CMK (cell line): ENCODE measurements at regions not wholly inside any gene's neighbourhood (a gene's known extent, or its start where the extent isn't known, plus 50 kb on each side); places are given as distances from the start of the nearest gene placed in this dataset.
"Not testable (repeated sequence)": the region's sequence is repeated elsewhere in the genome, so short reads cannot be mapped to it uniquely, and the experiment has no call there.

Source experiments
- DNase-seq: peaks from one replicate; pipeline ENCODE4 v3.0.0-alpha.2; 2010; ENCODE audit warnings: low read depth

DNA sequence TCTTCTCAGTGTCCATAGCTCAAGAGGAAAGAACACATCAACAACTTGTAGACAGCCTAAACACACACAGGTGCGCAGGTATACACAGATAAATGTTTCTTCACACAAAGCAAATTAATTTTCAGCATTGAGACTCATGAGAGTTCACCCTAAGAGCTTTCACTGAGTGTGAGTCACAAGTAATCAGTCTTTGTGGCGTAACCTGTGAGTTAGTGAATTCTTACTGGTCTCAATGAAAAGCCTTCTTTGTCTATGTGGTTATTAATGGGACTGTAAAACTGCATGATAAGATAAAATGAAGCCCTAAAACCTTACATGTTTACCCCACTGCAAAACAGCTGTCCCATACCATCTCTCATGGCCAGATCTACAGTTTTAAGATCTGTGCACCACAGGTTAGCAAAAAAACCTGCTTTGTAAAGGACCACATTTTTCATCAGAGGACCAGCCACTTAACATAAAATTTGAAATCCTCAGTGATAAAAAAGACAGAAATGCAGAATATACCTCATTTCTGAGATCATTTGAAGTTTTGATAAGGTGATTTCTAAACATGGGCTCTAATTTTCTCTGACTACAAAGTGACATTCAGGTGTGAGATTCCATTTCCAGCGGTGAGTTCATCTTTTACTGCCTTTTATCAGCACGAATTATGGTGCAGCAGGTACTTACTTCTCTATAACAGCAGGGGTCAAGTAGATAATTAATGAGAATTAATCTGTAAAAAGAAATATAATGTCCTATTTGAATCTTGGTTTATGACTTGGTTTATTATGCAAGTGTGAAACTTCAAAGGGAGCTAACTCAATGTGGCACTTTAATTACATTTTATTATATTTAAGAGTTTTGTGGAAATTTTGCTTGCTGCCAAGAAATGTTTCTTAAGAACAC is 335.7 kb upstream of the PIK3R1 start:
- DNase-seq, result no peak

DNA sequence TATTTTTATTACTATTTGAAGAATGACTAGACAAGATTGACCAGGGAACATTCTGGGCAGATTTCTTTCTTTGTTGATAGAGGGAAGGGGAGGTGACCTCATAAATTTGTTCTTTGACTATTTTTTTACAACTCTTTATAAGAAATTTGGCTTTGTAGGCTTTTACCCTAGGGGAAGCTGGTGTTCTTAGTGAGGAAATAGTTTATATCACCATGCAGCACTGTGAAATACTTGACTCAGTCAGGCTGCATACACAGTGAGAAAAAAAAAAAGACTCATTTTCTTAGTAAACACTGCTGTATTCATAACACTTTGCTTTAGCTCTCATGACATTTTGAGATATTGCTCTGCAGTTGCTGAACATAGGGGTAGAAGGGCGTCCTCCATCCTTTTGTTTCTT is 336.6 kb upstream of the PIK3R1 start:
- DNase-seq, result no peak

DNA sequence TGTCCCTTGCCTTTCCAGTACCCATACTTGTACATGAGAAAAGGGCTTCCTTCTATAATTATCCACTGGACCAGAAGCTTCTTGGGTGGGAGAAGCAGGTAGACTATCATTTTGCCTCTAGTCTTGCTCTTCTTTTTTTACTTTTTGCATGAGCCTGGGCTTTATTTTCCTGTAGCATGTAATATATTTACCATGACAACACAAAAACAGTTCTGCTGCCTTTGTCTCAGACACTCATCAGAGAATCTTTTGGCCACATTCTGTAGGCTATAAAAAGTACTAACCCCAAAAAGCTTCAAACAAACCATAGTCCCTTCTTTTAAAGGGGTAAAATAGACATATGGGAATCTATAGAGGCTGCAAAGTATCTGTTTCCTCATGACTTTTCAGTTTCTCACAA is 339.2 kb upstream of the PIK3R1 start:
- DNase-seq, result no peak

DNA sequence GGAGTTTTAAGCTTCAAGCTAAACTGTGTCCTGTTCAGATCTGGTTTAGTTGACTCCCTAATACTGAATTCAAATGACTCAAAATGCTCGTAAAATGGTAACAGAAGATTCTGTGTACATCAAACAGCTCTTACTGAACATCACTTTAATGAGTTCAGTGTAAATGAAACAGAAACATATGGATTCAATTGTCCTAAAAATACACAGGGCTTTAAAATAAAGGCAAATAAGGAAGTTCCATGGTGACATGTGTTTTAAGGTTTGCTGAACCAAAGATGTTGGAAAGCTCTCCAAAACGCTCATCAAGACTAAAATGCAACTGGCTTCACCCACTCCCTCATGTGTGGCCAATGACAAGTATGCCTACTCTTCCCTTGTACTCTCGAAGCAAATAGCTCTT is 340.0 kb upstream of the PIK3R1 start:
- DNase-seq, result no peak

DNA sequence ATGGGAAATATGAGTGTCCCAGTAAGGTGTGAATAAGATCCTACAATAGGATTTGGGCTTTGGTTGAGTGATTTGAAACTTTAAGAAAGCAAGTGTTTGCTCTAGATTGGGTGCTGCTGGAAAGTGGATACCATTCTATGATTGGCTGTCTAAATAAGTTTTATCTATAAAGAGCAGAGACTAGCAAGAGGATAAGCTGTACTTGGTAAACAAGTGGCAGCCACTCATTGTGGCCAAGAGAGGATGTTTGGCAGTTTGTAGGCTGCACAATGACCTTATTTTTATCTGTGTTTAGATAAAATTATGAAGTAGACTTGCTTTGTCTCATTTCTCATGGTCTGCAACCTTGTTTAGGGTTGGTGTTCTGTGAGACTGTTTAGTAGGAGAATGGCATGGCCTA is 341.6 kb upstream of the PIK3R1 start:
- no peak for DNase-seq

DNA sequence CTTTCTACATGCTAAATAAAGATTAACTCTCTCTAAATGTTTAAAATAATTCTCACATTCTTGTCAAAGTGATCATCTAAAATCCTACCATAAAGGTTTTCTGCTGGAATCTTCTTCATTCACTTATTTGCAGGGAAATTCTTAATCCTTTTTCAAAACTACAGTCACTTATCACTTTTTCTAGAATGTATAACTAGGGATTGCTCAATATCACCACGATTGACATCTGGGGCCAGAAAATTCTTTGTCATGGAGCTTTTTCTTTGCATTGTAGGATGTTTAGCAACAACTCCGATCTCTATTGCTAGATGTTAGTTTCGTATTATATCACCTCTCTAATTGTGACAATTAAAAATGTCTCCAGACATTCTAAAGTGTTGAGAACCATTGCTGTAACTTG is 344.9 kb upstream of the PIK3R1 start:
- DNase-seq, result no peak

DNA sequence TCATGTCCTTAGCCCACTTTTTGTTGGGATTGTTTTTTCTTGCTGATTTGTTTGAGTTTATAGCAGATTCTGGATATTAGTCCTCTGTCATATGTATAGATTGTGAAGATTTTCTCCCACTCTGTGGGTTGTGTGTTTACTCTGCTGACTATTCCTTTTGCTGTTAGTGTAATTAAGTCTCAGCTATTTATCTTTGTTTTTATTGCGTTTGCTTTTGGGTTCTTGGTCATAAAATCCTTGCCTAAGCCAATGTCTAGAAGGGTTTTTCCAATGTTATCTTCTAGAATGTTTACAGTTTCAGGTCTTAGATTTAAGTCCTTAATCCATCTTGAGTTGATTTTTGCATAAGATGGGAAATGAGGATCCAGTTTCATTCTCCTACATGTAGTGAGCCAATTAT is 351.2 kb upstream of the PIK3R1 start:
- not testable (repeated sequence) for DNase-seq

DNA sequence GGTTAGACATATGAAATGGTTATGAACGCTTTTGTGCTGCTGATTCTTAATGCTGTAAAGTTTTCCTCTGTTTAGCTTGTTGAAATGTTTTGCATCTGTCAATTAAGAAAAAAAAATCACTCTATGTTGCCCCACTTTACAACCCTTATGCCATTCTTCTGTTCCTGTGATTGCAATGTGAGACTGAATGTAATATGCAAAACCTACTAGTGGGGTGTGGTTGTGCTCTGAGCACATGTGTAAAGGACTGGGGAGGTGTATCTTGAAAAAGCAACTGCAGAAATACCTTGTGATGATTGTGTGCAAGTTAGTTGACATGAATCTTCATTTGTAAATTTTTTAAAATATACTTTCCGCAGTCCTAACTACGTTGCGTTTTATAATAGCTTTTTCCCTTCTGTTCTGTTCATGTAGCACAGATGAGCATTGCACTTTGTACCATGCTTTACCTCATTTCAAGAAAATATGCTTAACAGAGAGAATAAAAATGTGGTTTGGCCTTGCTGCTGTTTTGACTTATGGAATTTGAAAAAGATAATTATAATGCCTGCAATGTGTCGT is 357.0 kb upstream of the PIK3R1 start:
- DNase-seq, result no peak

DNA sequence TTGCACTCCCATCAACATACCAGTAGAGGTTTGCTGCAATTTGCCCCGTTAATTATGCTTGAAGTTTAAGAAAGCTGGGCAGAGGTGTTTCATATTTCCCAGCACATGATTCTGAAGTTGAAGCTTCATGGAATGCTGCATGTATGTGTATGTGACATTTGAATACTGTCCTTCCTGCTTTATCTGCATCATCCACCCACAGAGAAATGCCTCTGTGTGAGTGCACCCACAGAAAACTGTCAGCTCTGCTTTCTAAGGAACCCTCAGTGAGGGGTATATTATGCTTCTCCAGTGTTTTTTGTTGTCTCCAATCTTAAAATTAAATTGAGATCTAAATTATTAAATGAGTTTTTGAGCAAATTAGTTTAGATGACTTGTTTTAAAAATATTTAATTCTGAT is 358.1 kb upstream of the PIK3R1 start:
- DNase-seq, result no peak

DNA sequence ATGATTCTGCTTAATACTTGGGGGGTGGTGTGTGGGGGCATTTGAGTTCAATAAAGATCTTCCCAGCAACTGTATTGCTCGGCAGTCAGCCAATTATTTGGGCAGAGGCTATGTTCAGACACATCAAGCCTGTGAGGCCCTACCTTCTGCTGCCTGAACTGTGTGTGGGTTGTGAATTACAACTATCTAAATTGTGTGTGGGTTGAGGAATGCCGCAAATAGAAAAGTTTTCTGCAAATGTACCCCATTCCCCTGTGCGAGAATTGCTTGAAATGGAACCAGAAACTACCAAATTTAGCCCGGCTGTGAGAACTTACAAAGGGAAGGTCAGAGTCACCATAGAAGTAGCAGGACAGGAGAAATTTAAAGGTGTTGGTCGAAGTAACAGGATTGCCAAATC is 360.0 kb upstream of the PIK3R1 start:
- no peak for DNase-seq

DNA sequence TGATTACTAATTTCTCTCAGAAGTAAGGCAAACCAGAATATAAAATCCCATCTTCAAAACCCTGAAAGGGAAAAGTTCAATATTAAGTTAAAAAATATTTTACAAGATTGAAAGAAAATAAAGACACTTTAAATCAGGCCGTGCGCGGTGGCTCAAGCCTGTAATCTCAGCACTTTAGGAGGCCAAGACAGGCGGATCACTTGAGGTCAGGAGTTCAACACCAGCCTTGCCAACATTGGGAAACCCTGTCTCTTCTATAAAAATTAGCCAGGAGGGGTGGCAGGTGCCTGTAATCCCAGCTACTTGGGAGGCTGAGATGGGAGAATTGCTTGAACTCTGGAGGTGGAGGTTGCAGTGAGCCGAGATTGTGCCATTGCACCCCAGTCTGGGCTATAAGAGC is 364.6 kb upstream of the PIK3R1 start:
- DNase-seq, result not testable (repeated sequence)

DNA sequence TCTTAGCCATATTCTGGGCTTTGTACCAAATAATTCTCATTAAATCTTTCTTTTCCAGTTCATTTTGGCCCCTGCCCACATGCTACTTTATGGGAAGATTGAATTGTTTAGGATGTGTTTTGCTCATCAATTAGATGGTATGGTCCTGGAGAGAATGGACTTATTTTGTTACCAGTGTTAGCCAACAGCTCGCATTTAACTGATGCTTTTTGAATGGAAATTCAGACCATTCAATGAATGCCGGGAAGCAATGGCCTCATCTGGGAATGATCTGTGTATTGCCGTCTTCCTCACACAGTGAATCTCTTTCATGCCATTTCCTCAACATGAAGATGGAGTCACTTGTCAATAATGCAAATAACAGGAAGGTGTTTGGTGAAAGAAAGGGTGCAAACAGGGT is 370.6 kb upstream of the PIK3R1 start:
- DNase-seq, result no peak

DNA sequence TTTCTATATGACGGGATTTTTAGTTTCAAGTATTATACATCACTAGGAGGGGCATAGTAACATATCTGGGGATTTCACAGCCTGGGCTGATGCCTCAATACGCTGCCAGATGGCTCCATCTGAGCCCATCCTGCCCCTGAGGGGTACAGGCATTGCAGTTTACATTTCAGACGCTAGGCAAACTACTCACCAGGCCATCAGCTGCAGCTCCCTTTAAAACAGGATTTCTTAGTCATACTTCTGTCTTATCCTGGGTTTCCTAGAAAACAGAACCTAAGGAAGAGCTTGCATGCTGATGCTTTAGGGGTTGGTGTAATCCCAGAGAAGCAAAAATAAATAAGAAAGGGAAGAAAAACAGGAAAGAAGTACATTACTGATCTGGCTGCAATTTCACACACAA is 372.8 kb upstream of the PIK3R1 start:
- no peak for DNase-seq

DNA sequence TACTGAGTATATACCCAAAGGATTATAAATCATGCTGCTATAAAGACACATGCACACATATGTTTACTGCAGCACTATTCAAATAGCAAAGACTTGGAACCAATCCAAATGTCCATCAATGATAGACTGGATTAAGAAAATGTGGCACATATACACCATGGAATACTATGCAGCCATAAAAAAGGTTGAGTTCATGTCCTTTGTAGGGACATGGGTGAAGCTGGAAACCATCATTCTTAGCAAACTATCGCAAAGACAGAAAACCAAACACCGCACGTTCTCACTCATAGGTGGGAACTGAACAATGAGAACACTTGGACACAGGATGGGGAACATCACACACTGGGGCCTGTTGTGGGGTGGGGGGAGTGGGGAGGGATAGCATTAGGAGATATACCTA is 378.3 kb upstream of the PIK3R1 start:
- DNase-seq, result not testable (repeated sequence)

DNA sequence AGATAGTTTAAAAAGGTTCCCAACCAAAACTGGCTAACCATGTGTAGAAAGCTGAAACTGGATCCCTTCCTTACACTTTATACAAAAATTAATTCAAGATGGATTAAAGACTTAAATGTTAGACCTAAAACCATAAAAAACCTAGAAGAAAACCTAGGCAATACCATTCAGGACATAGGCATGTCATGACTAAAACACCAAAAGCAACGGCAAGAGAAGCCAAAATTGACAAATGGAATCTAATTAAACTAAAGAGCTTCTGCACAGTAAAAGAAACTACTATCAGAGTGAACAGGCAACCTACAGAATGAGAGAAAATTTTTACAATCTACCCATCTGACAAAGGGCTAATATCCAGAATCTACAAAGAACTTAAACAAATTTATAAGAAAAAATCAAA is 379.1 kb upstream of the PIK3R1 start:
- not testable (repeated sequence) for DNase-seq

DNA sequence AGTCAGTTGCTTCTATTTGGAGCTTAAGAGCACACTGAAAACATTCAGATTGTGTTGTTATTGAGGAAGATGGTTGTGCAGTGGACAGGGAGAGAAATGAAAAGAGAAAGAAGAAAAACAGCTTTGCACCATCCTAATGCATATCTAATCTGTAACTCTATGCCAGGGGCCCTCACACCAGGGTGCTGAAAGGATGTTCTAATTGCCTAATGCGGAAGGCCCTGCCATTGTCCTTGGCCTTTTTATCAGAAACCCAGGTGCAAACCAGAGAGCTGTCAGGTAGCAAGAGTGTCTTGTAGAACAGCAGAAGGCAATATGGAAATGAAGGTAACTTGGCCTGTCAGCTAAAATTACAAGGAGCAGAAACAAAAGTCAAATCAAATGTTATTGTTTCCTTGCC is 384.5 kb upstream of the PIK3R1 start:
- no peak for DNase-seq

DNA sequence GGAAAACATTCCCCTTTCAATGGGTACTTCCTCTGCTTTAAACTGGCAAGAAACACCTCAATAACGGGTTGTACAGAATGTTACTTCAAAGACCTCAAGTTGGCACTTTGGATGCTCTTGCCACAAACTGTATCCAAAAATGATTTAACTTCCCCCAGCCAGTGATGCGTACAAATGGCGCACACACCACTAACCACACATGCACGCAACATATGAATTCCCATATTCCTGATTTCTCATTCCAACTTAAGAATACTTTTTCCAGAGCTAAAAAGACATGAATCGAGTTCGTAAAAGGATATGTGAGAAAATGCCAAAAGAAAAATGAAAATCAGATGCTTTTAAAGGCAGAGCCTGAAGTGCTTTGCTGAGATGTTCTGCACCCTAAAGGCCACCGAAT is 388.0 kb upstream of the PIK3R1 start:
- DNase-seq, result no peak

DNA sequence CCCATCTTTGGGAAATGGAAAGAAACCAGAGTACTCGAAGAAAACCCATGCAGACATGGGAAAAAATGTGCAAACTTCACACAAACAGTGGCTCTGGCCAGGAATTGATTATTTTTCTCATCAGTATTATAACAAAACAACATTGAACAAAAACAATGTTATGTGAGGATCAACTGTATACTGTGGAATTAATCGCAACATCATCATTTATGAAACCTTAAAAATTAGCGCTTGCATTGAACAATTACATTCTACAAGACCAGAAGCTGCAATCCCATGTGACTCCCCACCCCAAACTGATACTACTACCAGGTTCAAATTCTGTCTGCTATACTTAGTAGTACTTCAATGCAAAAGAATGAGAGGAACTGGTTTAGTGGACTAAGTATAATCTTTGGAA is 390.7 kb upstream of the PIK3R1 start:
- DNase-seq, result no peak

DNA sequence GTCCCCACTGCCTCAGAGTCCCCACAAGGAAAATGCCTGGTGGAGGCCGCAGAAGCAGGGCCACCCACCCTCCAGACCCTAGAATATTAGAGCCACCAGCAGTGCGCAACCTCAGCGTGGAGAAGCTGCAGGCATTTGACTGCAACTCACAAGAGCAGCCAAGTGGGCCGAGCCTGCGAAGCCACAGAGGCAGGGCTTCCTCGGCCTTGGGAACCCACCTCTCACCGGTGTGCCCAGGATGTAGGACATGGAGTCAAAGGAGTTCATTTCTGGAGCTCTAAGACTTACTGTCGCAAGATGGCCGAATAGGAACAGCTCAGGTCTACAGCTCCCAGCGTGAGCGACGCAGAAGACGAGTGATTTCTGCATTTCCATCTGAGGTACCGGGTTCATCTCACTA is 397.9 kb upstream of the PIK3R1 start:
- DNase-seq, result no peak

DNA sequence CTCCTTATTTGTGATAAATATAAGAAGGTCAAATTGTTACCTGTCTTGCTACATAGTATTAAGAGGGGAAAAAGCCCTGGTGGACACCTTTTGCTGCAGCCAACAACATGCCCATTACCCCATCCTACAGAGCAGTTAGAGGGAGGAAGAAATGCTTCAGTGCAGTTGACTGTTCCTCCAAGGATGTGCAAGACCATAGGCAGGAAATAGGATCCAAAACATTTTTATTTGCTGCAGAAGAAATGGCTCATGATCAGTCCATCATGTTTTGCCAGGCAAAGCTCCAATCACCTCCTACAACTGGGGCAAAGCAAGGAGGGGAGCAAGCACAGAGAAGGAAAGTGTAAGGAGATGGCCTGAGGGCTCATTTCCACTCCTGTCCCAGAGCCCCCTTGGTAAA is 399.1 kb upstream of the PIK3R1 start:
- DNase-seq, result no peak

DNA sequence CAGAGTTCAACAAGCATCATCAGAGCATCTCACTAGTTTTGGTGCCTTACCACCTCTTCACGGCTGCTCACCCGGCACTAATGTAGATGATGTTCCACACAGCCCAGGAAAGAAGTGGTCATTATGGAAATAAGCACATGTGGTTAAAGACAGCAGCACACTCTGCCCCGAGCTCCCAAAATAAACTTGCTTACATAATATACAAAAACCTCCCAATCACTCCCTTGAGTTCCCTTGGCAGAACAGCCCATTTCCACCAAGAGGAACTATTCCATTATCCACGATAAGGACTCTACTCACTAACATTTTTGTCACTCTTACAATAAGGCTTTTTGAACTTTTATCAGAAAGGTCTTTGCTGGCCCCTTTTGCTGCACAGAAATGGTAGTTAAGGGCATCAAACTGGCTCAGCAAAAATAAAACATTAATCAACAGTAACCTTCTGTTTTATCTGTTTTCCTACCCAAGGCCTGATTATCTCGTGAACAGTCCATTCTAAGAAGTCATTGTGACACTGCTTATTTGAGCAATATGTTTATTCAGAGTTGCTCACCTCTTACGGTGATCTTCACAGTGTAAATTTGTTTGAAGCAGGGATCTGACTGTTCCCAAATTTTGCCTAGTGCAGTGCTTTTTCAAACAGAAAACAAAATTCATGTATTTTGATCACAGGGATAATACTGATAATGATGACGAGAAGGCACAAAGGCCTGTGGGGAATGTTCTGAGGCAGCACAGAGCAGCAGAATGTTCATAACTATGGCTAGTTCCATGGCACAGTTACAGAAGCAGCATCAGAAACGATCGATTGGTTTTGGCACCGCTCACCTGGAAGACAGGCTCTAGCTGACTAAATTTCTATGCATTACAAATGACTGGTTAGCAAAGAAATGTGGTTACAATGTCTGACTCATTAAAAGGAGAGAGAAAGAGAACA is 399.8 kb upstream of the PIK3R1 start:
- DNase-seq, result no peak

DNA sequence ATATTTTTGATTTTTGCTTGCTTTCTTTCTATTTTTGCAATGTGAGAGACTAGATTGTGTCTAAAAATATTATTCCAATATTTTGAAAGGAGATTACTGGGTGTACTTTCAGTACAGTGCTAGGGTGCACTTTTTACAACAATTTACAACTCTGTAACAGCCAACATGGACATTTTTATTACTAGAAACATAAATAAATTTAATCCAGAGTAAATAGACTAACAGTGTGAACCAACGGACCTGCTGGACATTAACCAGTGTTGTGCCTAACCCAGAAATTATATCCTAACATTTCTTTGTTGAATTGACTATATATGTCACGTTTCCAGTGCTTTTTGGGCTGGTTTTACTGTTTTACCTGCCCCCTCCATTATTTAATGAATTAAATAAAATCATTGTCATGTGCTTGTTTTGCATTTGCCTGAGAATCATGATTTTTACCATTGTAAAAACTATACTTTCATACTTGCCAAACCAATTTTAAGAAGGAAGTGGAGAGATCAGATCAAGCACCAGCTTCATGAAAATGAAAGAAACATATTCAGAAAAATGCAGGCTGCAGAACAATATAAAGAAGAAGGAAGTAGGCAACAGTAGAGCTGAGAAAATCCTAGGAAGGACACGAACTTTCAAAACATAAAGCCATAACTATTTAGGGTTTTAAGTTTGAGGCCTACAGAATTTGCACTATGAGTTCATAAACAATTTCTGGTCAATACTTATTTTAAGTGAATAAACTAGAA is 400.8 kb upstream of the PIK3R1 start:
- DNase-seq, result no peak
